ENCODE measurements at regions not wholly inside any gene's neighbourhood (a gene's known extent, or its start where the extent isn't known, plus 50 kb on each side); places are given as distances from the start of the nearest gene placed in this dataset.

GRCh38 chr20:11281240-11281639 lies 607.4 kb upstream of the JAG1 start:
- peaks cover 0 to 4% (median 0%) of the 10 kb centered on the region in 11 donors for H3K9me3 ChIP-seq
- 93% methylated on average over 3 of the region's 3 CpGs for WGBS, 2 donors
- no peak for TF ChIP-seq CTCF (IDR thresholded peaks at IDR 0.05)
- no peak overlapping the region for H3K4me3 ChIP-seq
- ATAC-seq (no peak), DNase-seq (no peak)
- H3K27me3 ChIP-seq: no peaks in the 10 kb centered on the region
- no peaks in the 10 kb centered on the region for H3K4me1 ChIP-seq
- no peaks in the 10 kb centered on the region for H3K36me3 ChIP-seq
- H3K27ac ChIP-seq: no peak overlapping the region
- intact Hi-C loops (cut with DNase I): loop anchor here in 1 of 10 donors (10.0 kb wide), 1 partner anchor 264 kb away; no protein-coding TSS in a partner anchor

- Histone ChIP-seq H3K27ac (no peak overlapping the region), H3K36me3 (no peaks in the 10 kb centered on the region), H3K4me1 (no peaks in the 10 kb centered on the region), H3K27me3 (no peaks in the 10 kb centered on the region), H3K4me3 (no peak overlapping the region), H3K9me3 (peaks cover 0 to 4% (median 0%) of the 10 kb centered on the region in 11 donors)
- 60 to 70% methylated on average over 4 of the region's 4 CpGs for WGBS, 2 donors
- no peak for TF ChIP-seq CTCF (IDR thresholded peaks at IDR 0.05)
- DNase-seq: no peak
- intact Hi-C loops (cut with DNase I): loop anchor here in 1 of 10 donors (10.0 kb wide), 1 partner anchor 263 kb away; no protein-coding TSS in a partner anchor
- ATAC-seq: no peak
Measured at GRCh38 chr20:11281768-11282167, 608.0 kb upstream of the JAG1 start.

GRCh38 chr20:11287126-11287525 lies 613.3 kb upstream of the JAG1 start:
- no peak for TF ChIP-seq CTCF (IDR thresholded peaks at IDR 0.05)
- ATAC-seq: no peak
- intact Hi-C loops (cut with DNase I): loop anchor here in 1 of 10 donors (10.0 kb wide), 1 partner anchor 258 kb away; no protein-coding TSS in a partner anchor
- Histone ChIP-seq H3K9me3 (no peaks in the 10 kb centered on the region), H3K27ac (no peak overlapping the region), H3K4me1 (no peaks in the 10 kb centered on the region), H3K36me3 (no peaks in the 10 kb centered on the region), H3K27me3 (no peaks in the 10 kb centered on the region), H3K4me3 (no peak overlapping the region)
- no peak for DNase-seq
- WGBS, 2 donors: 58 to 74% methylated on average over 2 of the region's 2 CpGs

- Histone ChIP-seq H3K36me3 (no peaks in the 10 kb centered on the region), H3K4me3 (no peak overlapping the region), H3K4me1 (no peaks in the 10 kb centered on the region), H3K27me3 (no peaks in the 10 kb centered on the region), H3K9me3 (no peaks in the 10 kb centered on the region), H3K27ac (no peak overlapping the region)
- ATAC-seq (no peak), DNase-seq (no peak)
- WGBS, 2 donors: 78 to 85% methylated on average over 1 of the region's 1 CpG
- no peak for TF ChIP-seq CTCF (IDR thresholded peaks at IDR 0.05)
- intact Hi-C loops (cut with DNase I): no loop called here
Measured at GRCh38 chr20:11296221-11296620, 621.5 kb upstream of the BTBD3 start.
